MM.1S (cell line): ENCODE measurements at regions not wholly inside any gene's neighbourhood (a gene's known extent, or its start where the extent isn't known, plus 50 kb on each side); places are given as distances from the start of the nearest gene placed in this dataset.

Source experiments
- DNase-seq: peaks from one replicate; pipeline ENCODE4 v3.0.0-alpha.2; 2015
- H2AFZ ChIP-seq: fragments of 300-600 bp; sonication (generic); 2 replicates; pipeline ENCODE4 v1.6.0; 2016; ENCODE audit warnings: antibody characterized with exemption, low read length
- H3F3A ChIP-seq: fragments of 300-600 bp; sonication (generic); 2 replicates; pipeline ENCODE4 v1.6.1; 2016; ENCODE audit warnings: mild to moderate bottlenecking, antibody characterized with exemption, low read length, moderate library complexity, mixed read lengths; ENCODE audit not compliant: insufficient read depth
- H3K27ac ChIP-seq: fragments of 300-600 bp; sonication (generic); 2 replicates; pipeline ENCODE4 v1.5.1; 2016; ENCODE audit warnings: mild to moderate bottlenecking, low read length
- H3K27me3 ChIP-seq: fragments of 300-600 bp; sonication (generic); replicated peaks from 2 replicates; pipeline ENCODE4 v1.6.0; 2016; ENCODE audit warnings: low read length; ENCODE audit not compliant: insufficient read depth
- H3K36me3 ChIP-seq: fragments of 300-600 bp; sonication (generic); replicated peaks from 2 replicates; pipeline ENCODE4 v1.6.1; 2016; ENCODE audit warnings: mild to moderate bottlenecking, low read length, mixed read lengths; ENCODE audit not compliant: insufficient read depth
- H3K4me1 ChIP-seq: fragments of 300-600 bp; sonication (generic); 2 replicates; pipeline ENCODE4 v1.6.1; 2016; ENCODE audit warnings: low read length, mixed read lengths
- H3K4me2 ChIP-seq: fragments of 300-600 bp; sonication (generic); 2 replicates; pipeline ENCODE4 v1.6.0; 2016; ENCODE audit warnings: low read depth, low read length
- H3K4me3 ChIP-seq: fragments of 300-600 bp; sonication (generic); 2 replicates; pipeline ENCODE4 v1.5.1; 2016; ENCODE audit warnings: low read length, mixed read lengths
- H3K79me2 ChIP-seq: fragments of 300-600 bp; sonication (generic); 2 replicates; pipeline ENCODE4 v1.6.1; 2016; ENCODE audit warnings: mixed run types, low read length, mixed read lengths
- H3K9ac ChIP-seq: fragments of 300-600 bp; sonication (generic); 2 replicates; pipeline ENCODE4 v1.6.1; 2016; ENCODE audit warnings: low read length, mixed read lengths
- H3K9me2 ChIP-seq: fragments of 300-600 bp; sonication (generic); replicated peaks from 2 replicates; pipeline ENCODE4 v1.6.1; 2016; ENCODE audit warnings: mild to moderate bottlenecking, low read length, mixed read lengths; ENCODE audit not compliant: insufficient read depth
- H3K9me3 ChIP-seq: fragments of 300-600 bp; sonication (generic); replicated peaks from 2 replicates; pipeline ENCODE4 v1.6.1; 2016; ENCODE audit warnings: mild to moderate bottlenecking, low read length, mixed read lengths; ENCODE audit not compliant: insufficient read depth
- H4K20me1 ChIP-seq: fragments of 300-600 bp; sonication (generic); 2 replicates; pipeline ENCODE4 v1.6.1; 2016; ENCODE audit warnings: mild to moderate bottlenecking, low read length, moderate library complexity, mixed read lengths; ENCODE audit not compliant: insufficient read depth
- EZH2 ChIP-seq: fragments of 300-600 bp; sonication (generic); optimal IDR thresholded peaks from 2 replicates; pipeline ENCODE3; 2017; ENCODE audit warnings: low read depth, mild to moderate bottlenecking, antibody characterized with exemption, low read length, mixed read lengths
- EZH2phosphoT487 ChIP-seq: fragments of 300-600 bp; sonication (generic); IDR thresholded peaks from 2 replicates; pipeline ENCODE4 v1.6.1; 2018; ENCODE audit warnings: antibody characterized with exemption, low read length
- TF ChIP-seq, protein P1 (sequence below): fragments of 300-600 bp; sonication (generic); IDR thresholded peaks from 2 replicates; pipeline ENCODE4 v1.5.1; 2016; ENCODE audit warnings: antibody characterized with exemption, low read length, mixed read lengths

DNA sequence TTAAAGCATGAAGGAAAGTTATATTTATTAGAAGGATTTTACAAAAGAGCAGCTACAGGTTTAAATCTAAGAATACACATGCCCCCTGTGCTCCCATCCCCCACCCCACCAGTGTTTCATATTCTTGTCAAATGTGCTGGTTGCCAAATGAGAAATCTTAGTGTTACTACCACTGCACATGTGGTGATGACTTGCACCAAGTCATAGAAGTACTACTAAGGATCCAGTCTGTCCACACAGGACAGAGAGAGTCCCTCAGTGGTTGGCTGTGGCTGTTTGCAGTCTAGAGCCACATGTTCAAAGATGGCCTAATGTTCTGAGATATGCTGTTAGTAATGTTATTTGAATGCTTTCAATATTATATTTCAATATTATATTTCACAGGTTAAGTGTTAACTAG lies 268.8 kb downstream of the ADAMTS20 start:
- no peaks in the 10 kb centered on the region for H3K9me2 ChIP-seq
- TF ChIP-seq EZH2 (no peak), EZH2phosphoT487 (no peak)
- TF ChIP-seq, protein P1, sequence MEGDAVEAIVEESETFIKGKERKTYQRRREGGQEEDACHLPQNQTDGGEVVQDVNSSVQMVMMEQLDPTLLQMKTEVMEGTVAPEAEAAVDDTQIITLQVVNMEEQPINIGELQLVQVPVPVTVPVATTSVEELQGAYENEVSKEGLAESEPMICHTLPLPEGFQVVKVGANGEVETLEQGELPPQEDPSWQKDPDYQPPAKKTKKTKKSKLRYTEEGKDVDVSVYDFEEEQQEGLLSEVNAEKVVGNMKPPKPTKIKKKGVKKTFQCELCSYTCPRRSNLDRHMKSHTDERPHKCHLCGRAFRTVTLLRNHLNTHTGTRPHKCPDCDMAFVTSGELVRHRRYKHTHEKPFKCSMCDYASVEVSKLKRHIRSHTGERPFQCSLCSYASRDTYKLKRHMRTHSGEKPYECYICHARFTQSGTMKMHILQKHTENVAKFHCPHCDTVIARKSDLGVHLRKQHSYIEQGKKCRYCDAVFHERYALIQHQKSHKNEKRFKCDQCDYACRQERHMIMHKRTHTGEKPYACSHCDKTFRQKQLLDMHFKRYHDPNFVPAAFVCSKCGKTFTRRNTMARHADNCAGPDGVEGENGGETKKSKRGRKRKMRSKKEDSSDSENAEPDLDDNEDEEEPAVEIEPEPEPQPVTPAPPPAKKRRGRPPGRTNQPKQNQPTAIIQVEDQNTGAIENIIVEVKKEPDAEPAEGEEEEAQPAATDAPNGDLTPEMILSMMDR: no peak
- no peak overlapping the region for H3K27ac ChIP-seq
- H4K20me1 ChIP-seq: no peaks in the 10 kb centered on the region
- peaks cover 5% of the 10 kb centered on the region; the same call in 1 of the 2 replicates for H3F3A ChIP-seq
- DNase-seq: no peak
- no peaks in the 10 kb centered on the region for H3K9me3 ChIP-seq
- no peaks in the 10 kb centered on the region for H3K36me3 ChIP-seq
- no peak overlapping the region for H3K4me2 ChIP-seq
- no peak overlapping the region for H2AFZ ChIP-seq
- no peaks in the 10 kb centered on the region for H3K79me2 ChIP-seq
- no peak overlapping the region for H3K4me3 ChIP-seq
- peaks cover 9% of the 10 kb centered on the region; the same call in 1 of the 2 replicates for H3K4me1 ChIP-seq
- no peak overlapping the region for H3K9ac ChIP-seq
- H3K27me3 ChIP-seq: no peaks in the 10 kb centered on the region

DNA sequence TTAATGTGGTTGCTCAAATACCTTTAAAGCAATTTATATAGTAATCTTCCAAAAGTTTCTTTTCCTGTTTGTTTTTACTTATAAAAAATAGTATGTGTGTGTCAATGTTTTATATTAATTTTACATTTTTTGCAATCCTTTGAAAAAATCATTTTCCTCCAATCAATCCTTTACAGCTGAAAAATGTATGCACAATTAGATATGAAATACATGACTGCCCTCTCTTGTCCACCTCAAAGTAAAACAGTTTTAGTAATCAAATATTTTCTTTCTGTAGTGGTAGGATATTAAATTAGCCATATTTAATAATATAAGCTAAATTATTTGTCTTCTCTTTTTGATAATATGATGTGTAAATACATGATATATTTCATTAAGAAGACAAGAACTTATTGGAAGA lies 269.9 kb downstream of the ADAMTS20 start:
- H4K20me1 ChIP-seq: no peaks in the 10 kb centered on the region
- H3K27me3 ChIP-seq: no peaks in the 10 kb centered on the region; the same call in 1 of the 2 replicates
- TF ChIP-seq EZH2phosphoT487 (no peak), EZH2 (no peak)
- TF ChIP-seq, protein P1: peak; percentile 30
- H3K79me2 ChIP-seq: no peaks in the 10 kb centered on the region
- no peak overlapping the region for H3K4me2 ChIP-seq
- no peaks in the 10 kb centered on the region for H3K9me3 ChIP-seq
- H3K9me2 ChIP-seq: no peaks in the 10 kb centered on the region
- H3K9ac ChIP-seq: no peak overlapping the region
- H3K4me3 ChIP-seq: no peak overlapping the region
- no peak overlapping the region for H3K27ac ChIP-seq
- peaks cover 5% of the 10 kb centered on the region; the same call in 1 of the 2 replicates for H3F3A ChIP-seq
- DNase-seq: peak; percentile 32
- H2AFZ ChIP-seq: no peak overlapping the region
- no peaks in the 10 kb centered on the region for H3K36me3 ChIP-seq
- H3K4me1 ChIP-seq: peaks cover 12% of the 10 kb centered on the region; the same call in 1 of the 2 replicates

DNA sequence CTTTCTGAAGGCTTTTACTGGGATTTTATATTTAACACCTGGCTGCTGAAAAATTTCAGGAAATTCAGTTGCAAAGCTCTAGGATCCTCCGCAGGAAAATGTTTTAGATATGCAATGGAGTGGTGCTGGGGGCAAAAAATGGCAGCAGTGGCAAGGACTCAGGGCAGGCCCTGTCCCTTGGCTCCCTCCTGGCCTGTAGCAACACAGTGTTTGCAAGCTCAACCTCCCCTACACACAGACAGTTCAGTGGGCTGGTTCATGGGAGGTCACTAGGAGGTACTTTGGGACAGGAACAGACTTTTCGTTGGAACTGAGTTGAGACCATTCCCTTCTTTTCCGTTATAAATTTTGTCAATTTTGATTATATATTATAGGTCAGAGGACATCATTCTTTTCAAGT lies 270.4 kb downstream of the ADAMTS20 start:
- Histone ChIP-seq H3K9me2 (no peaks in the 10 kb centered on the region), H3K9ac (no peak overlapping the region), H3K9me3 (no peaks in the 10 kb centered on the region), H3K27me3 (no peaks in the 10 kb centered on the region; the same call in 1 of the 2 replicates), H3K27ac (no peak overlapping the region), H3K4me3 (no peak overlapping the region), H3K79me2 (no peaks in the 10 kb centered on the region), H3K4me1 (peaks cover 12% of the 10 kb centered on the region; the same call in 1 of the 2 replicates), H3K36me3 (no peaks in the 10 kb centered on the region), H4K20me1 (no peaks in the 10 kb centered on the region), H2AFZ (no peak overlapping the region), H3K4me2 (no peak overlapping the region), H3F3A (peaks cover 5% of the 10 kb centered on the region; the same call in 1 of the 2 replicates)
- no peak for TF ChIP-seq EZH2
- no peak for TF ChIP-seq EZH2phosphoT487
- TF ChIP-seq, protein P1: no peak
- DNase-seq: no peak
